SH-SY5Y (cell line): ENCODE measurements at regions not wholly inside any gene's neighbourhood (a gene's known extent, or its start where the extent isn't known, plus 50 kb on each side); places are given as distances from the start of the nearest gene placed in this dataset.

Experiments used
- GATA2 ChIP-seq: IDR thresholded peaks from 2 replicates; pipeline ENCODE4 v1.6.1; 2011; ENCODE audit warnings: mild to moderate bottlenecking, low read depth, low read length
- GATA3 ChIP-seq: IDR thresholded peaks from 2 replicates; pipeline ENCODE4 v1.6.1; 2011; ENCODE audit warnings: low read depth, mild to moderate bottlenecking, low read length, moderate library complexity

DNA sequence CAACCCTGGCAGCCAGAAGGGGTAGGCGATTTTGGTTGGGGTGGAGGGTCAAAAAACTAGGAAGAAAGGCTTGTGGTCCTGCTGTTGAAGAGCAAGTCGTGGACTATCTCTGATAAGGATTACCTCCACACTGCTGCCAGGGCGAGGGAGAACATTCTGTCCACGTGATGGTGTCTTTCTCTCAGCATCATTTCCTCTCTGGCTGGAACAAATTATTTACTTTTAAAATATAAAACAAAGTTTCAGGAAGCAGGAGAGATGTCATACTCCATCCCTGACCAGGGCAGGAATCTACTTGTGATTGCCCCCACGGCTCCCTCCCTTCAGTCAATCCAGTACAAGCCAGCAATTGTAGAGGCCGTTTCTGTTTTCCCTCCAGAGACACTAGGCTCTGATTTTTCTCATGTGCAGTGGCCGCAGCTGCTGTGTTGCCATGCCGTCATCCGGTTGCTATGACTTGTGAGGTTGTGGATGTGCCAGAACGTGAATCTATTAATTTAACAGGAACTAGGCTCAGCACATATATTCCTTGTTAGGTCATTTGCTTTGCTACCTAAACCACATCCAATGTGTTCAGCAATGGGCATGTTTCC is 61.5 kb upstream of the PTGR2 start:
- TF ChIP-seq GATA3: no peak
- TF ChIP-seq GATA2: no peak
